NB4 (cell line): ENCODE measurements at regions not wholly inside any gene's neighbourhood (a gene's known extent, or its start where the extent isn't known, plus 50 kb on each side); places are given as distances from the start of the nearest gene placed in this dataset.

Source experiments
- CTCF ChIP-seq: IDR thresholded peaks from one replicate; pipeline ENCODE4 v1.5.1; 2012; ENCODE audit warnings: low read depth, low read length
- MAX ChIP-seq: IDR thresholded peaks from 2 replicates; pipeline ENCODE4 v1.6.1; 2011; ENCODE audit warnings: low read depth, low read length

GRCh38 chr4:57553728-57554127, 443.5 kb upstream of the IGFBP7 start:
- TF ChIP-seq CTCF (no peak), MAX (no peak)
